Bronchial epithelial cell (primary cell): ENCODE measurements at regions not wholly inside any gene's neighbourhood (a gene's known extent, or its start where the extent isn't known, plus 50 kb on each side); places are given as distances from the start of the nearest gene placed in this dataset.

Experiments
- DNase-seq: peaks from one replicate; pipeline ENCODE4 v3.0.0-alpha.2; 2010; ENCODE audit warnings: low read depth
- FAIRE-seq: peaks from 2 replicates; lab custom pipeline; 2011; peaks lifted over from hg19 to GRCh38; lab: Jason Lieb, UNC
- H3K27me3 ChIP-seq: 2 replicates; pipeline ENCODE4 v1.5.1; 2011; ENCODE audit warnings: low read length; ENCODE audit not compliant: control insufficient read depth, insufficient read depth
- H3K36me3 ChIP-seq: 2 replicates; pipeline ENCODE4 v1.5.1; 2011; ENCODE audit warnings: low read length; ENCODE audit not compliant: control insufficient read depth, insufficient read depth
- H3K4me3 ChIP-seq: 2 replicates; pipeline ENCODE4 v1.5.1; 2011; ENCODE audit warnings: mild to moderate bottlenecking, low read depth, low read length, control low read depth
- CTCF ChIP-seq: IDR thresholded peaks from 2 replicates; pipeline ENCODE4 v1.5.1; 2011; ENCODE audit warnings: mild to moderate bottlenecking, moderate library complexity, low read length, control low read depth, inconsistent platforms; ENCODE audit not compliant: insufficient read depth, severe bottlenecking

DNA sequence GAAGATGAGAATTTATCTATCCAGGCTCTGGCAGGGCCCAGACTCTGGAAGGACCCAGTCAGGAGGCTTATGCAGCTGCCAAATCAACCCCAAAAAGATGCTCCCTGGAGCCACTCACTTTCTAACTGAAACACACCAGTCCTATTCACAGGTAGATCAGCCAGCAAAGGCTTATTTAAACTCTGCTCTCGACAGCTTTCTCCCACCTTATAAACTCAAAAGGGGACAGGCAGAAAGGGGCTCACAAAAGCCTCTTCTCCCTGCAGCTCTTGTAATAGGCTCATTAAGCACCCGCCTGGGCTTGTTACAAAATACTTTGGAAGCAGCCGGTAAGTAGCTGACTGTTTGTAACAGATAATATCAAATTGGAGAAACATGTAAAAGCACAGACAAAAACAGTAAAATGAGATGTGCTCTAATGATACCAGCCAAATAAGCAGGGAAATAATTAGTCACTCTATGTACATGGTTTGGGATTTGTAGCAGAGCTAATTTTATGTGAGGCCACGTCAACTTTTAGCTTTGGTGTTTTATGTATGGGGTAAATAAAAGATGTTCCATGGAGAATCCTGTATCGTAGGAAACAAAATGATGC lies 213.8 kb downstream of the NR2F2 start:
- H3K27me3 ChIP-seq: no peaks in the 10 kb centered on the region
- no peak for FAIRE-seq
- TF ChIP-seq CTCF: no peak
- no peak for DNase-seq
- no peak overlapping the region for H3K4me3 ChIP-seq
- no peaks in the 10 kb centered on the region for H3K36me3 ChIP-seq

DNA sequence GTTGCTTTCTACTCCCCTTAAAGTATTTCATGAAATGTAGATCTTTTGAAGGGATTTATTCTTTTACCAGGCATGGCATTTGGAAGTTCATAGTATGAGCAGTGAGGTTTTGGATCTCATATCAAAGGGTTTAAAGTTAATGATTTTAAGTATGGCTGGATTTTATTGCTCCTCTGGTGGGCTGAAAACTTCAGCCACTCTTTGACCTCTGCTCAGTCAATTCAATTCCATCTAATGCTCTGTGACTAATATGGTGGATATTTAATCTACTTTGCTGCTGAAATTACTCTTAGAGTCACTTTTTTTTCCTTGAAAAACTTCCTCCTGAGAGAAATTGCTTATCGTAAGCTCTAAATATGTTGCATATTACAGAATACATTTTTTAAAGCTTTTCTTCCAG lies 218.6 kb downstream of the NR2F2 start:
- no peak for TF ChIP-seq CTCF
- Histone ChIP-seq H3K27me3 (no peaks in the 10 kb centered on the region), H3K4me3 (no peak overlapping the region), H3K36me3 (no peaks in the 10 kb centered on the region)
- DNase-seq (no peak), FAIRE-seq (no peak)

GRCh38 chr15:96551196-96551595 lies 220.7 kb downstream of the NR2F2 start:
- TF ChIP-seq CTCF: no peak
- DNase-seq: peak; percentile 8
- Histone ChIP-seq H3K27me3 (no peaks in the 10 kb centered on the region), H3K4me3 (no peak overlapping the region), H3K36me3 (no peaks in the 10 kb centered on the region)
- no peak for FAIRE-seq

DNA sequence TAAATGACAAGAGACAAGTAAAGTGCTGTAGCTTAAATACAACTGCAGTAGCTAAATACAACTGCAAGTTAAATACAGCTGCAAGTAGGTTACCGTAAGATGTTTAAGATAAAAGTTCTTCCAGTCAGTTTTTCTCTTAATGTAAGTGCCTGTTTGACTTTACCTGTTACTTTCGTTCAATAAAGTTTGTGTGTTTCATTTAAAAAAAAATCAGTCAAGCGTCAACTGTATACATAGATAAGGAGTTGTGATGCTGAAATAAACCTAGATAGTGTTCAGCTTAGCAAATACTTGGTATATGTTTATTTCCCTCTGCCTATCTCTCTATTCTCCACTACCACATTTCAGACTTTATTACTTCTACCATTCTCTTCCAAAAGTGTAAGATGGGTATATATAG lies 221.2 kb downstream of the NR2F2 start:
- Histone ChIP-seq H3K4me3 (no peak overlapping the region), H3K36me3 (no peaks in the 10 kb centered on the region), H3K27me3 (no peaks in the 10 kb centered on the region)
- DNase-seq (no peak), FAIRE-seq (no peak)
- TF ChIP-seq CTCF: no peak

DNA sequence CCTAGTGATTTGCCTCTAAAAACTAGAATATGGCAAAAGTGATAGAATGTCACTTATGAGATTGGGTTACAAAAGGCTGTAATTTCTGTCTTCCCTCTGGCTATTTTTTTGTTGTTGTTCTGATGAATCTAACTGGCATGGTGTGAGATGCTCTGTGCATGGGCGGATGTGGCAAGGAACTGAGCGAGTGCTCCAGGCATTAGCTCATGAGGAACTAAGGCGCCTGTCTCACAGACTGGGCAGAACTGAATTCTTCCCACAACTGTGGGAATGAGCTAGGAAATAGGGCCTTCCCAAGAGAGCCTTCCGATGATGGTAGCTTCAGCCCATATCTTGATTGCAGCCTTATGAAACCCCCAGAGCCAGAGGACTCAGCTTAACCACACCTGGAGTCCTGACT lies 222.5 kb downstream of the NR2F2 start:
- Histone ChIP-seq H3K36me3 (no peaks in the 10 kb centered on the region), H3K27me3 (no peaks in the 10 kb centered on the region), H3K4me3 (no peak overlapping the region)
- no peak for TF ChIP-seq CTCF
- DNase-seq (no peak), FAIRE-seq (no peak)

- Histone ChIP-seq H3K36me3 (no peaks in the 10 kb centered on the region), H3K4me3 (no peak overlapping the region), H3K27me3 (no peaks in the 10 kb centered on the region)
- TF ChIP-seq CTCF: no peak
- FAIRE-seq (no peak), DNase-seq (no peak)
These were observed 223.0 kb downstream of the NR2F2 start for GRCh38 chr15:96553451-96553850.
